Gastrocnemius medialis (tissue), 4 donors: ENCODE measurements at regions not wholly inside any gene's neighbourhood (a gene's known extent, or its start where the extent isn't known, plus 50 kb on each side); places are given as distances from the start of the nearest gene placed in this dataset.

ENCODE experiments used
- CTCF ChIP-seq, 5 experiments: fragments of 450-650 bp in 3 of 5; fragments of 200-600 bp in 2 of 5; sonication (generic) in 2 of 5; IDR thresholded peaks in 4 of 5; conservative IDR thresholded peaks in 1 of 5; 1 replicate in 4 of 5; 2 replicates in 1 of 5; pipeline ENCODE4 v1.5.1; 2016 to 2019; ENCODE audit warnings: antibody characterized with exemption in 5 of 5, mild to moderate bottlenecking in 3 of 5, moderate library complexity in 3 of 5
- POLR2A ChIP-seq, 2 donors: fragments of 450-650 bp; IDR thresholded peaks; one replicate each; pipeline ENCODE4 v1.6.1; 2017; ENCODE audit warnings: antibody characterized with exemption in 2 of 2, mild to moderate bottlenecking in 2 of 2, moderate library complexity in 2 of 2

GRCh38 chr12:44960856-44961255, 84.7 kb upstream of the NELL2 start:
- TF ChIP-seq POLR2A (IDR thresholded peaks at IDR 0.05): no peak
- no peak for TF ChIP-seq CTCF (IDR thresholded peaks at IDR 0.05 in 4 of 5, conservative IDR thresholded peaks at IDR 0.05 in 1 of 5)
